ENCODE measurements at regions not wholly inside any gene's neighbourhood (a gene's known extent, or its start where the extent isn't known, plus 50 kb on each side); places are given as distances from the start of the nearest gene placed in this dataset.

DNA sequence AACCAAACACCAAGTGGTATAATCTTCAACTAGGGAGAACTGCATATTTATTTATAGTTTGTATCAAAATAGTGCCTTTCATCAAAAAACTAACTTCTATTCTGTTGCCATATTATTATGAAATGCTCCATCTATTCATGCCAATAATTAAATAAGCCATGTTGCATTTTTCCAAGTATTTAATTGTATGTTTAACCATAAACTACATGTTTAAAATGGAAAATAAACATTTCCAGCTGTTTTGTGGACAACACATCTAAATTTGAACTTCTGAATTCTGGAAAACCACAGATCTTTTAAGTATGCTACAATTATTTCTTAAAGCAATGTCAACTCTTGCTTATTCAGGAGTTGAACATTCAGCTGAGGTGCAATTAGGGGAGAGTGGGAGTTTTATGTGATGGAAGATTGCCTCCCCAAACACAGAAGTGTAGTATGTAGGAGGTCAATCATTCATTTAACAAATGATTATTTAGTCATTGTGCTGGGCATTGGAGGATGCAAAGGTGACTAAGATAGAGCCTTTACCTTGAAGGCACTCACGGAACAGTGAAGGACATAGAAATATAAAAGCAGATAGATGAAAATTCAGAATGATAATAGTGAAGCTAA lies 80.7 kb upstream of the PPP1R3C start:
- Histone ChIP-seq H3K27me3 (ENCODE audit: insufficient read depth, low read length) (no peaks in the 10 kb centered on the region), H3K4me3 (ENCODE audit: insufficient read depth, low read length) (no peak overlapping the region), H3K36me3 (ENCODE audit: insufficient read depth, low read length) (no peaks in the 10 kb centered on the region), H2AFZ (ENCODE audit: low read length) (no peak overlapping the region), H3K79me2 (ENCODE audit: insufficient read depth, low read length) (no peaks in the 10 kb centered on the region), H3K27ac (ENCODE audit: low read depth, low read length) (no peak overlapping the region), H3K4me2 (ENCODE audit: insufficient read depth, low read length) (no peak overlapping the region), H4K20me1 (ENCODE audit: insufficient read depth, low read length) (no peaks in the 10 kb centered on the region), H3K9me3 (ENCODE audit: low read depth, low read length) (no peaks in the 10 kb centered on the region), H3K4me1 (ENCODE audit: insufficient read depth, low read length) (peaks cover 13% of the 10 kb centered on the region)
- TF ChIP-seq, protein P1, sequence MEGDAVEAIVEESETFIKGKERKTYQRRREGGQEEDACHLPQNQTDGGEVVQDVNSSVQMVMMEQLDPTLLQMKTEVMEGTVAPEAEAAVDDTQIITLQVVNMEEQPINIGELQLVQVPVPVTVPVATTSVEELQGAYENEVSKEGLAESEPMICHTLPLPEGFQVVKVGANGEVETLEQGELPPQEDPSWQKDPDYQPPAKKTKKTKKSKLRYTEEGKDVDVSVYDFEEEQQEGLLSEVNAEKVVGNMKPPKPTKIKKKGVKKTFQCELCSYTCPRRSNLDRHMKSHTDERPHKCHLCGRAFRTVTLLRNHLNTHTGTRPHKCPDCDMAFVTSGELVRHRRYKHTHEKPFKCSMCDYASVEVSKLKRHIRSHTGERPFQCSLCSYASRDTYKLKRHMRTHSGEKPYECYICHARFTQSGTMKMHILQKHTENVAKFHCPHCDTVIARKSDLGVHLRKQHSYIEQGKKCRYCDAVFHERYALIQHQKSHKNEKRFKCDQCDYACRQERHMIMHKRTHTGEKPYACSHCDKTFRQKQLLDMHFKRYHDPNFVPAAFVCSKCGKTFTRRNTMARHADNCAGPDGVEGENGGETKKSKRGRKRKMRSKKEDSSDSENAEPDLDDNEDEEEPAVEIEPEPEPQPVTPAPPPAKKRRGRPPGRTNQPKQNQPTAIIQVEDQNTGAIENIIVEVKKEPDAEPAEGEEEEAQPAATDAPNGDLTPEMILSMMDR (IDR thresholded peaks at IDR 0.05; ENCODE audit: extremely low read depth, low read depth, low read length) = no peak
- no peak for DNase-seq (ENCODE audit: insufficient read length, low spot score, missing footprints)

DNA sequence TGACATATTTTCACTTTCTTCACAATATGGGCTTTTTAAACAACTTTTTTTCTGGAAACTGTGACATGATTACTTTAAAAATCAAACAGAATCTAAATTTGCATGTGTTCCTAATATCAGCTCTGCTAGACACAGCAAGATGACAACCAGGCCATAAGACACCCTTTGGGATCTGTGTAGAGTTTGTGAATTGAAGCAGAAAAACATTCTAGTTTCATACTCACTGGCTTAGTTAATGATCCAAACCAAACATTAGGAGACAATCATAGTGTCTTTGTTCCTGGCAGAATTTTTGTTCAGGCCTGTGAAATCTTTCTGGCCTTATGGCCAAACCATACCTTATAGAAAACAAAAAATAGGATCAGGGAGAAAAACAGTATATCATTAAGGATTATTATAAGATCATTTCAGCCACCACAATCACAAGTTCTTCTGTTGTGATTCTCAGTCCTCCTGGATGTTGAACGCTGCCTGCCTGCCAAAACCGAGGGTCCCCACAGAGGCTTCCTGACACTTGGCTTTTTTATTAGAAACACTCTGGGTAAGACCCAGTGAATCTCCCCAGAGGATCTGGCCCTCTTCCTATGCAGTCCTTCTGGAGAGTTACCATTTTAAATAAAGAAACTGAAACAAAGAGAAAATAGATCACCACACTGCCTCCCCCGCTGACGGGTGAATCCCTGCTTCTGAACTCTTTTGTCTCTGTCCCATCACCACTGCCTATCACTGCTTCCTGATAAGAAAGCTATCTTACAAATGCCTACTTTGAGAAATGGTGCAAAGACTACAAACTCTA lies 79.2 kb upstream of the PPP1R3C start:
- Histone ChIP-seq H2AFZ (ENCODE audit: low read length) (peak overlapping the region; percentile 76), H3K4me2 (ENCODE audit: insufficient read depth, low read length) (peak overlapping the region; percentile 72), H3K4me3 (ENCODE audit: insufficient read depth, low read length) (peak overlapping the region; percentile 41), H3K4me1 (ENCODE audit: insufficient read depth, low read length) (peaks cover 25% of the 10 kb centered on the region), H3K27ac (ENCODE audit: low read depth, low read length) (no peak overlapping the region), H3K27me3 (ENCODE audit: insufficient read depth, low read length) (no peaks in the 10 kb centered on the region), H3K79me2 (ENCODE audit: insufficient read depth, low read length) (no peaks in the 10 kb centered on the region), H3K36me3 (ENCODE audit: insufficient read depth, low read length) (no peaks in the 10 kb centered on the region), H4K20me1 (ENCODE audit: insufficient read depth, low read length) (no peaks in the 10 kb centered on the region), H3K9me3 (ENCODE audit: low read depth, low read length) (no peaks in the 10 kb centered on the region)
- TF ChIP-seq, protein P1 (IDR thresholded peaks at IDR 0.05; ENCODE audit: extremely low read depth, low read depth, low read length) = no peak
- DNase-seq (ENCODE audit: insufficient read length, low spot score, missing footprints) = no peak

DNA sequence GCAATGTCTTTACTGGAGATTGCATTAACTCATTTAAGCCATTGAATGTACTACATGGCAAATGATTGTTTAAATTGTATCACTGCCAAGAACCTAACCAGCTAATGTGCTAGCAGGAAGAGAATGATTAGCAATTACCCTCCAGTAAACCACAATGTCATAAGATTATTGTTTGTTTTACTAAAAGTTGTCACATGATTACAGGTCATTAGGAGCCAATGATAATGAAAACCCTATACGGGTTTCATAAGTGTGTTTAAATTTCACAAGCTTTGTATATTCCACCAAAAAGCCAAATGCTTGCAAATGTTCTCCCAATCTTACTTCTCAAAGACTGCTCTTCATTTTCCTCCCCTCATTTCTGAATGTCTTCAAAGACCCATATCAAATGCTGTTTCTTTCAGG lies 76.5 kb upstream of the PPP1R3C start:
- Histone ChIP-seq H3K9me3 (ENCODE audit: low read depth, low read length) (no peaks in the 10 kb centered on the region), H3K79me2 (ENCODE audit: insufficient read depth, low read length) (no peaks in the 10 kb centered on the region), H3K27me3 (ENCODE audit: insufficient read depth, low read length) (peaks cover 7% of the 10 kb centered on the region), H2AFZ (ENCODE audit: low read length) (no peak overlapping the region), H3K27ac (ENCODE audit: low read depth, low read length) (no peak overlapping the region), H3K4me2 (ENCODE audit: insufficient read depth, low read length) (peak overlapping the region; percentile 36), H3K36me3 (ENCODE audit: insufficient read depth, low read length) (no peaks in the 10 kb centered on the region), H4K20me1 (ENCODE audit: insufficient read depth, low read length) (no peaks in the 10 kb centered on the region), H3K4me1 (ENCODE audit: insufficient read depth, low read length) (peaks cover 25% of the 10 kb centered on the region), H3K4me3 (ENCODE audit: insufficient read depth, low read length) (no peak overlapping the region)
- no peak for DNase-seq (ENCODE audit: insufficient read length, low spot score, missing footprints)
- TF ChIP-seq, protein P1 (IDR thresholded peaks at IDR 0.05; ENCODE audit: extremely low read depth, low read depth, low read length) = no peak

DNA sequence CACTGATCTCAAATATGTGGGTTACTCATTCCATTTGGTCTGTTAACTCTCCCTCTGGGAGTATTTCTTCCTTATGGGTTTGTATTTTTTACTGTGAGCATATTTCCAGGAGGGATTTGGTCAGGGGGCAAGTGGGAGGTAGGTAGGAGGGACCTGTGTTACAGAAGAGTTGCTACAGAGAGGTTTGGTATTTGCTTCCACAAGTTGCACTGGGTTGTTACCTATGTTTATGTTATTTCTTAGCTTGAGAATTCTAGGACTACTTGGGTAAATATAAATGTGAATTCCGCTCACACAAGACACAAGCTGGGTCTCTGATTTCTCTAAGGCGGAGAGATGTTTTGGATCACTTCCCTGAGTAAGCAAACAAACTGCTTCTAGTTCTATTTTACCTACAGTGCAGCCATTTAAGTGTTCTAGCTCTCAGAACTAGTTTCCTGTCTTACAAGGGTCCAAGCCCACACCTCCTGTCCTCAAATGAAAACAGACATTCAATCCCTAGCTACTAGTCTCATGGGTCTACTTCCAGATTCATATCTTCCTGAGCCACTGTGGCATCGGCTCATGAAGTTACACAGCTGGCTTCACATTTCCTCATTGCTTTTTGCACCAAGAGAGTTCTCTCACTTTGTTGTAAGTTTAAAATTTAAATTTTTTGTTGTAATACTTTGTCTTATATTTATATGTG lies 75.4 kb upstream of the PPP1R3C start:
- Histone ChIP-seq H3K27ac (ENCODE audit: low read depth, low read length) (no peak overlapping the region), H3K79me2 (ENCODE audit: insufficient read depth, low read length) (no peaks in the 10 kb centered on the region), H2AFZ (ENCODE audit: low read length) (no peak overlapping the region), H3K4me3 (ENCODE audit: insufficient read depth, low read length) (no peak overlapping the region), H3K4me1 (ENCODE audit: insufficient read depth, low read length) (peaks cover 25% of the 10 kb centered on the region), H3K36me3 (ENCODE audit: insufficient read depth, low read length) (no peaks in the 10 kb centered on the region), H4K20me1 (ENCODE audit: insufficient read depth, low read length) (no peaks in the 10 kb centered on the region), H3K9me3 (ENCODE audit: low read depth, low read length) (no peaks in the 10 kb centered on the region), H3K27me3 (ENCODE audit: insufficient read depth, low read length) (peaks cover 7% of the 10 kb centered on the region), H3K4me2 (ENCODE audit: insufficient read depth, low read length) (peak overlapping the region; percentile 52)
- TF ChIP-seq, protein P1 (IDR thresholded peaks at IDR 0.05; ENCODE audit: extremely low read depth, low read depth, low read length) = no peak
- DNase-seq (ENCODE audit: insufficient read length, low spot score, missing footprints) = peak; percentile 37

Measured in osteoblast (primary cell).